ENCODE measurements at regions not wholly inside any gene's neighbourhood (a gene's known extent, or its start where the extent isn't known, plus 50 kb on each side); places are given as distances from the start of the nearest gene placed in this dataset.

- ChIA-PET CTCF (no interaction called here), POLR2A (no interaction called here)
- ATAC-seq (ENCODE audit: low read depth) (no peak), DNase-seq (no peak)
- H3K27me3 ChIP-seq (replicated peaks in 1 of 4; ENCODE audit: control extremely low read depth in 1 of 4, control insufficient read depth in 3 of 4, insufficient read depth in 4 of 4, low read length in 3 of 4): no peaks in the 10 kb centered on the region
- Mint-ChIP-seq H3K4me1 (no peaks in the 10 kb centered on the region), H3K9me3 (ENCODE audit: insufficient read depth) (no peaks in the 10 kb centered on the region), H3K27ac (no peak overlapping the region), H3K4me3 (no peak overlapping the region), H3K27me3 (no peaks in the 10 kb centered on the region)
- intact Hi-C loops (cut with micrococcal nuclease): no loop called here
- no peak for TF ChIP-seq CTCF (IDR thresholded peaks at IDR 0.05)
- TF ChIP-seq EZH2 (IDR thresholded peaks at IDR 0.05; ENCODE audit: borderline replicate concordance, insufficient read depth, low read depth, low read length, poor library complexity, severe bottlenecking): no peak
- H3K36me3 ChIP-seq (replicated peaks in 1 of 2; ENCODE audit: control extremely low read depth in 1 of 2, control insufficient read depth in 1 of 2, extremely low read depth in 1 of 2, insufficient read depth in 2 of 2, low read length in 1 of 2): no peaks in the 10 kb centered on the region
- no CpG with 5 or more reads among the region's 3 CpGs for WGBS (ENCODE audit: insufficient coverage)
- no peak overlapping the region for H3K27ac ChIP-seq (ENCODE audit: low read length in 2 of 2)
- no peaks in the 10 kb centered on the region for H3K79me2 ChIP-seq (ENCODE audit: control insufficient read depth, insufficient read depth, low read length)
- H3K9ac ChIP-seq (ENCODE audit: low read length): no peak overlapping the region
- no peak overlapping the region for H2AFZ ChIP-seq (ENCODE audit: insufficient read depth, low read depth, low read length, poor library complexity, severe bottlenecking)
- H3K9me3 ChIP-seq (ENCODE audit: control extremely low read depth in 1 of 3, control insufficient read depth in 2 of 3, insufficient read depth in 1 of 3, low read length in 2 of 3): no peaks in the 10 kb centered on the region
- H4K20me1 ChIP-seq (ENCODE audit: control insufficient read depth, insufficient read depth, low read length, poor library complexity, severe bottlenecking): no peaks in the 10 kb centered on the region
- H3K4me2 ChIP-seq (replicated peaks; ENCODE audit: low read depth, low read length, poor library complexity, severe bottlenecking): no peak overlapping the region
- H3K4me3 ChIP-seq (ENCODE audit: control extremely low read depth in 1 of 5, extremely low read depth in 1 of 5, insufficient read depth in 1 of 5, low read depth in 2 of 5, low read length in 4 of 5): no peak overlapping the region
- H3K4me1 ChIP-seq (ENCODE audit: control insufficient read depth in 2 of 2, insufficient read depth in 2 of 2, low read length in 2 of 2): no peaks in the 10 kb centered on the region
These were observed 385.2 kb downstream of the FAM170A start for GRCh38 chr5:120014535-120014934.

GRCh38 chr5:120016717-120017382 is 387.5 kb downstream of the FAM170A start:
- DNase-seq: no peak
- ChIA-PET CTCF (no interaction called here), POLR2A (no interaction called here)
- no peak for ATAC-seq (ENCODE audit: low read depth)
- TF ChIP-seq CTCF (IDR thresholded peaks at IDR 0.05) (no peak), EZH2 (IDR thresholded peaks at IDR 0.05; ENCODE audit: borderline replicate concordance, insufficient read depth, low read depth, low read length, poor library complexity, severe bottlenecking) (no peak)
- H3K4me3 ChIP-seq (ENCODE audit: control extremely low read depth in 1 of 5, extremely low read depth in 1 of 5, insufficient read depth in 1 of 5, low read depth in 2 of 5, low read length in 4 of 5): no peak overlapping the region
- H3K79me2 ChIP-seq (ENCODE audit: control insufficient read depth, insufficient read depth, low read length): no peaks in the 10 kb centered on the region
- no peaks in the 10 kb centered on the region for H4K20me1 ChIP-seq (ENCODE audit: control insufficient read depth, insufficient read depth, low read length, poor library complexity, severe bottlenecking)
- H2AFZ ChIP-seq (ENCODE audit: insufficient read depth, low read depth, low read length, poor library complexity, severe bottlenecking): no peak overlapping the region
- H3K27me3 Mint-ChIP-seq: no peaks in the 10 kb centered on the region
- 100% methylated on average over 2 of the region's 2 CpGs for whole genome bisulfite sequencing (ENCODE audit: insufficient coverage)
- H3K27ac ChIP-seq (ENCODE audit: low read length in 2 of 2): no peak overlapping the region
- H3K4me1 ChIP-seq (ENCODE audit: control insufficient read depth in 2 of 2, insufficient read depth in 2 of 2, low read length in 2 of 2): no peaks in the 10 kb centered on the region
- H3K9me3 ChIP-seq (ENCODE audit: control extremely low read depth in 1 of 3, control insufficient read depth in 2 of 3, insufficient read depth in 1 of 3, low read length in 2 of 3): no peaks in the 10 kb centered on the region
- H3K36me3 ChIP-seq (replicated peaks in 1 of 2; ENCODE audit: control extremely low read depth in 1 of 2, control insufficient read depth in 1 of 2, extremely low read depth in 1 of 2, insufficient read depth in 2 of 2, low read length in 1 of 2): no peaks in the 10 kb centered on the region
- H3K9ac ChIP-seq (ENCODE audit: low read length): no peak overlapping the region
- H3K4me1 Mint-ChIP-seq: no peaks in the 10 kb centered on the region
- intact Hi-C loops (cut with micrococcal nuclease): no loop called here
- no peaks in the 10 kb centered on the region for H3K9me3 Mint-ChIP-seq (ENCODE audit: insufficient read depth)
- no peak overlapping the region for H3K4me2 ChIP-seq (replicated peaks; ENCODE audit: low read depth, low read length, poor library complexity, severe bottlenecking)
- no peak overlapping the region for H3K4me3 Mint-ChIP-seq
- no peaks in the 10 kb centered on the region for H3K27me3 ChIP-seq (replicated peaks in 1 of 4; ENCODE audit: control extremely low read depth in 1 of 4, control insufficient read depth in 3 of 4, insufficient read depth in 4 of 4, low read length in 3 of 4)
- no peak overlapping the region for H3K27ac Mint-ChIP-seq

All from B cell (primary cell).